CD14-positive monocyte (primary cell): ENCODE measurements at regions not wholly inside any gene's neighbourhood (a gene's known extent, or its start where the extent isn't known, plus 50 kb on each side); places are given as distances from the start of the nearest gene placed in this dataset.
A peak's percentile ranks its signal among the peaks of the same experiment; 100 is the strongest.

Experiments
- DNase-seq, 3 donors: peaks; one replicate each; pipeline ENCODE4 v3.0.0-alpha.2; 2011 to 2022
- H2AFZ ChIP-seq: 2 replicates; pipeline ENCODE4 v1.6.0; 2012; ENCODE audit warnings: mild to moderate bottlenecking, low read depth, low read length, inconsistent platforms; ENCODE audit not compliant: insufficient read depth, poor library complexity, severe bottlenecking
- H3K27ac ChIP-seq, 2 donors: 1 replicate in 1 of 2; 2 replicates in 1 of 2; pipeline ENCODE4 v1.5.1; 2012 to 2013; ENCODE audit warnings: low read length in 2 of 2, control low read depth in 1 of 2, inconsistent platforms in 1 of 2, low read depth in 1 of 2, mild to moderate bottlenecking in 1 of 2
- H3K27me3 ChIP-seq, 2 donors: one replicate each; pipeline versions ENCODE4 v1.6.0 to v1.6.1; 2011 to 2013; ENCODE audit warnings: low read length in 2 of 2; ENCODE audit not compliant: control insufficient read depth in 2 of 2, insufficient read depth in 2 of 2
- H3K36me3 ChIP-seq, 2 donors: replicated peaks in 1 of 2; 1 replicate in 1 of 2; 2 replicates in 1 of 2; pipeline versions ENCODE4 v1.5.1 to v1.6.1; 2012 to 2013; ENCODE audit warnings: low read length in 2 of 2, control low read depth in 1 of 2, inconsistent platforms in 1 of 2, mild to moderate bottlenecking in 1 of 2; ENCODE audit not compliant: insufficient read depth in 2 of 2, control insufficient read depth in 1 of 2
- H3K4me1 ChIP-seq, 2 donors: 1 replicate in 1 of 2; 2 replicates in 1 of 2; pipeline versions ENCODE4 v1.5.1 to v1.6.1; 2012 to 2013; ENCODE audit warnings: low read length in 2 of 2, control low read depth in 1 of 2, inconsistent platforms in 1 of 2, mild to moderate bottlenecking in 1 of 2, moderate library complexity in 1 of 2; ENCODE audit not compliant: insufficient read depth in 2 of 2, control insufficient read depth in 1 of 2
- H3K4me2 ChIP-seq: replicated peaks from 2 replicates; pipeline ENCODE3; 2012; ENCODE audit warnings: low read length, moderate library complexity, mild to moderate bottlenecking; ENCODE audit not compliant: poor library complexity, severe bottlenecking; ENCODE audit errors: extremely low read depth
- H3K4me3 ChIP-seq, 3 experiments: fragments of 200-600 bp in 1 of 3; sonication (generic) in 1 of 3; replicated peaks in 1 of 3; 1 replicate in 2 of 3; 2 replicates in 1 of 3; pipeline ENCODE4 v1.5.1; 2011 to 2013; ENCODE audit warnings: low read length in 3 of 3, mild to moderate bottlenecking in 3 of 3, control low read depth in 2 of 3, low read depth in 2 of 3, inconsistent platforms in 1 of 3, moderate library complexity in 1 of 3
- H3K79me2 ChIP-seq: 2 replicates; pipeline ENCODE4 v1.6.0; 2012; ENCODE audit warnings: mild to moderate bottlenecking, control low read depth, inconsistent platforms, low read length, moderate library complexity; ENCODE audit not compliant: insufficient read depth
- H3K9ac ChIP-seq: 2 replicates; pipeline ENCODE4 v1.6.0; 2017; ENCODE audit warnings: low read length, mild to moderate bottlenecking; ENCODE audit not compliant: insufficient read depth, poor library complexity, severe bottlenecking
- H3K9me3 ChIP-seq, 2 donors: replicated peaks in 1 of 2; 1 replicate in 1 of 2; 2 replicates in 1 of 2; pipeline versions ENCODE4 v1.5.1 to v1.6.1; 2012 to 2013; ENCODE audit warnings: low read length in 2 of 2, control low read depth in 1 of 2; ENCODE audit not compliant: control insufficient read depth in 1 of 2, insufficient read depth in 1 of 2
- H4K20me1 ChIP-seq: 2 replicates; pipeline ENCODE4 v1.6.0; 2012; ENCODE audit warnings: mild to moderate bottlenecking, low read length, control low read depth, moderate library complexity; ENCODE audit not compliant: insufficient read depth
- H3K27ac Mint-ChIP-seq, 7 donors: one replicate each; pipeline ENCODE4 v1.8.0; 2020; ENCODE audit warnings: mild to moderate bottlenecking in 7 of 7, mixed read lengths in 7 of 7, moderate library complexity in 6 of 7, inconsistent platforms in 2 of 7
- H3K27me3 Mint-ChIP-seq, 3 donors: one replicate each; pipeline ENCODE4 v1.8.0; 2021 to 2022; ENCODE audit warnings: low read depth in 3 of 3, mild to moderate bottlenecking in 3 of 3, mixed read lengths in 3 of 3, moderate library complexity in 3 of 3, inconsistent platforms in 1 of 3
- H3K36me3 Mint-ChIP-seq, 2 donors: one replicate each; pipeline ENCODE4 v1.8.0; 2020; ENCODE audit warnings: mixed read lengths in 2 of 2, inconsistent platforms in 1 of 2, mild to moderate bottlenecking in 1 of 2
- H3K4me1 Mint-ChIP-seq: one replicate; pipeline ENCODE4 v1.8.0; 2020; ENCODE audit warnings: mild to moderate bottlenecking, mixed read lengths
- H3K4me3 Mint-ChIP-seq, 2 donors: one replicate each; pipeline ENCODE4 v1.8.0; 2020; ENCODE audit warnings: mild to moderate bottlenecking in 2 of 2, mixed read lengths in 2 of 2, moderate library complexity in 1 of 2
- H3K9me3 Mint-ChIP-seq, 7 donors: one replicate each; pipeline ENCODE4 v1.8.0; 2020 to 2022; ENCODE audit warnings: mixed read lengths in 7 of 7, mild to moderate bottlenecking in 6 of 7, moderate library complexity in 6 of 7, inconsistent platforms in 2 of 7
- CTCF ChIP-seq: fragments of 200-600 bp; IDR thresholded peaks from one replicate; pipeline ENCODE4 v1.8.0; 2022; ENCODE audit warnings: antibody characterized with exemption, mild to moderate bottlenecking
- WGBS: methylation state at CpG from one replicate; pipeline ENCODE4 v1.1.5; 2013; ENCODE audit warnings: missing lambda C conversion rate; ENCODE audit not compliant: insufficient coverage; 5-methylcytosine and 5-hydroxymethylcytosine counted together
- intact Hi-C, 2 donors: fragments of 100-400 bp; cut with micrococcal nuclease; formaldehyde crosslinking; loops; one replicate each; pipeline versions ENCODE4 v1.15.0 to v1.15.1; 2023

GRCh38 chr6:137711972-137712371 is 155.1 kb upstream of the TNFAIP3 start:
- Histone ChIP-seq H3K79me2 (no peaks in the 10 kb centered on the region), H3K4me1 (peaks cover 23 to 26% of the 10 kb centered on the region in 2 donors), H3K27me3 (no peaks in the 10 kb centered on the region), H4K20me1 (no peaks in the 10 kb centered on the region), H3K4me2 (peak overlapping the region; percentile 12), H3K27ac (no peak overlapping the region), H3K4me3 (no peak overlapping the region), H3K36me3 (no peaks in the 10 kb centered on the region), H3K9ac (no peak overlapping the region), H2AFZ (no peak overlapping the region), H3K9me3 (no peaks in the 10 kb centered on the region)
- Mint-ChIP-seq H3K27ac (peak overlapping the region in 1 of 7 donors; percentile 10), H3K4me1 (peaks cover 30% of the 10 kb centered on the region), H3K36me3 (peaks cover 0 to 1% of the 10 kb centered on the region in 2 donors), H3K4me3 (no peak overlapping the region), H3K27me3 (peaks cover 0 to 3% (median 1%) of the 10 kb centered on the region in 3 donors), H3K9me3 (peaks cover 0 to 4% (median 2%) of the 10 kb centered on the region in 7 donors)
- intact Hi-C loops: loop anchor here in 1 of 2 donors (10.0 kb wide), 1 partner anchor 53 kb away; no protein-coding TSS in a partner anchor
- TF ChIP-seq CTCF: no peak
- peak in 1 of 3 donors; percentile 35 for DNase-seq
- 55% methylated on average over 1 of the region's 1 CpG for WGBS

GRCh38 chr6:137712587-137712986 is 154.5 kb upstream of the TNFAIP3 start:
- WGBS: 90% methylated on average over 2 of the region's 5 CpGs
- Histone ChIP-seq H3K27me3 (no peaks in the 10 kb centered on the region), H3K36me3 (no peaks in the 10 kb centered on the region), H3K9ac (no peak overlapping the region), H3K4me1 (peaks cover 17 to 20% of the 10 kb centered on the region in 2 donors), H3K79me2 (no peaks in the 10 kb centered on the region), H2AFZ (no peak overlapping the region), H3K9me3 (no peaks in the 10 kb centered on the region), H4K20me1 (no peaks in the 10 kb centered on the region), H3K4me2 (no peak overlapping the region), H3K4me3 (no peak overlapping the region), H3K27ac (no peak overlapping the region)
- H3K4me1 Mint-ChIP-seq: peaks cover 24% of the 10 kb centered on the region
- no peak for TF ChIP-seq CTCF
- peaks cover 0 to 4% (median 2%) of the 10 kb centered on the region in 7 donors for H3K9me3 Mint-ChIP-seq
- peaks cover 0 to 3% (median 1%) of the 10 kb centered on the region in 3 donors for H3K27me3 Mint-ChIP-seq
- H3K27ac Mint-ChIP-seq: no peak overlapping the region
- no peak overlapping the region for H3K4me3 Mint-ChIP-seq
- intact Hi-C loops: loop anchor here in 1 of 2 donors (10.0 kb wide), 1 partner anchor 52 kb away; no protein-coding TSS in a partner anchor
- no peak for DNase-seq
- H3K36me3 Mint-ChIP-seq: peaks cover 0 to 1% of the 10 kb centered on the region in 2 donors
